ELF-1 (cell line): ENCODE measurements at regions not wholly inside any gene's neighbourhood (a gene's known extent, or its start where the extent isn't known, plus 50 kb on each side); places are given as distances from the start of the nearest gene placed in this dataset.
"Not testable (repeated sequence)": the region's sequence is repeated elsewhere in the genome, so short reads cannot be mapped to it uniquely, and the experiment has no call there.

ENCODE experiments used
- DNase-seq: peaks from one replicate; pipeline ENCODE4 v3.0.0-alpha.2; 2016; ENCODE audit warnings: low read depth, low spot score

- DNase-seq = no peak
Measured at GRCh38 chr3:177620073-177620472, 422.8 kb upstream of the TBL1XR1 start.

- DNase-seq = no peak
Measured at GRCh38 chr3:177622520-177622919, 425.2 kb upstream of the TBL1XR1 start.

- DNase-seq = no peak
Measured at GRCh38 chr3:177622982-177623617, 425.8 kb upstream of the TBL1XR1 start.

GRCh38 chr3:177624528-177625495 is 427.5 kb upstream of the TBL1XR1 start:
- no peak for DNase-seq

- no peak for DNase-seq
Measured at GRCh38 chr3:177626045-177626444, 428.8 kb upstream of the TBL1XR1 start.

GRCh38 chr3:177628095-177628719 is 430.9 kb upstream of the TBL1XR1 start:
- DNase-seq = not testable (repeated sequence)

GRCh38 chr3:177629276-177629675 is 432.0 kb upstream of the TBL1XR1 start:
- DNase-seq = no peak

GRCh38 chr3:177633671-177634207 is 436.5 kb upstream of the TBL1XR1 start:
- no peak for DNase-seq

- DNase-seq = not testable (repeated sequence)
Measured at GRCh38 chr3:177635601-177636106, 438.4 kb upstream of the TBL1XR1 start.

GRCh38 chr3:177640319-177640965 is 443.2 kb upstream of the TBL1XR1 start:
- DNase-seq = peak; percentile 9

GRCh38 chr3:177641206-177641605 is 443.9 kb upstream of the TBL1XR1 start:
- no peak for DNase-seq

GRCh38 chr3:177642042-177642803 is 444.9 kb upstream of the TBL1XR1 start:
- no peak for DNase-seq

- no peak for DNase-seq
Measured at GRCh38 chr3:177642804-177643125, 445.5 kb upstream of the TBL1XR1 start.

GRCh38 chr3:177646749-177647148 is 449.5 kb upstream of the TBL1XR1 start:
- DNase-seq = no peak

- no peak for DNase-seq
Measured at GRCh38 chr3:177647341-177647740, 450.1 kb upstream of the TBL1XR1 start.

GRCh38 chr3:177647876-177648275 is 450.6 kb upstream of the TBL1XR1 start:
- no peak for DNase-seq

GRCh38 chr3:177652556-177653291 is 455.4 kb upstream of the TBL1XR1 start:
- DNase-seq = no peak

- DNase-seq = no peak
Measured at GRCh38 chr3:177657243-177657642, 460.0 kb upstream of the TBL1XR1 start.

GRCh38 chr3:177658354-177658753 is 461.1 kb upstream of the TBL1XR1 start:
- DNase-seq = no peak
